Tibial artery (tissue), 4 donors: ENCODE measurements at regions not wholly inside any gene's neighbourhood (a gene's known extent, or its start where the extent isn't known, plus 50 kb on each side); places are given as distances from the start of the nearest gene placed in this dataset.

ENCODE experiments used
- DNase-seq, 2 donors: peaks; one replicate each; pipeline ENCODE4 v3.0.0-alpha.2; 2019
- H3K27ac ChIP-seq, 2 donors: fragments of 200-600 bp; sonication (generic) in 1 of 2; 1 replicate in 1 of 2; 2 replicates in 1 of 2; pipeline ENCODE4 v1.5.1; 2018 to 2019; ENCODE audit warnings: mild to moderate bottlenecking in 1 of 2
- H3K27me3 ChIP-seq, 2 donors: fragments of 200-600 bp; sonication (generic) in 1 of 2; one replicate each; pipeline versions ENCODE4 v1.5.1 to v1.6.0; 2016 to 2019
- H3K36me3 ChIP-seq, 3 donors: fragments of 200-600 bp; sonication (generic) in 2 of 3; one replicate each; pipeline ENCODE4 v1.5.1; 2016 to 2019; ENCODE audit warnings: mild to moderate bottlenecking in 2 of 3
- H3K4me1 ChIP-seq, 4 donors: fragments of 200-600 bp; sonication (generic) in 2 of 4; 1 replicate in 3 of 4; 2 replicates in 1 of 4; pipeline ENCODE4 v1.5.1; 2016 to 2019
- H3K4me3 ChIP-seq, 2 donors: fragments of 200-600 bp; sonication (generic) in 1 of 2; 1 replicate in 1 of 2; 2 replicates in 1 of 2; pipeline ENCODE4 v1.5.1; 2018 to 2019; ENCODE audit warnings: mild to moderate bottlenecking in 2 of 2
- H3K9me3 ChIP-seq, 3 donors: fragments of 200-600 bp; sonication (generic) in 1 of 3; one replicate each; pipeline ENCODE4 v1.5.1; 2016 to 2019
- intact Hi-C: fragments of 100-400 bp; cut with DNase I; formaldehyde crosslinking; loops from one replicate; pipeline ENCODE4 v1.15.0; 2023; ENCODE audit warnings: low total_unique reads
- TF ChIP-seq, protein P1 (sequence below), 2 experiments: fragments of 200-600 bp in 1 of 2; fragments of 450-650 bp in 1 of 2; IDR thresholded peaks; one replicate each; pipeline ENCODE4 v1.5.1; 2017 to 2019; ENCODE audit warnings: antibody characterized with exemption in 2 of 2, mild to moderate bottlenecking in 1 of 2, moderate library complexity in 1 of 2

DNA sequence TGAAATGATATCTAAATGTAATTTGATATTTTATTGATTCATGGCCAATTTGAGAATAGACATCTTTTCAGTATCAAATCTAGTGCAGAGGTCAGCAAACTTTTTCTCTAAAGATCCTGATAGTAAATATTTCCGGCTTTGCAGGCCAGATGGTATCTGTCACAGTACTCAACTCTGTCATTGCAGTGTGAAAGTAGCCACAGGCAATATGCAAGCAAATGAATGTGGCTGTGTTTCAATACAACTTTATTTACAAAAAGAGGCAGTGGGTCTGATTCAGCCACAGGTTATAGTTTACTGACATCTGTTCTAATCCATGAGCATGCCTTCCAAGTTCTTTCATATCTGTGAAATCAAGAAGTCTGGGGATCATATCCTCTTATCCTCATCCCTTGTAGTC lies 221.2 kb downstream of the PRDM2 start:
- peaks cover 0 to 5% of the 10 kb centered on the region in 2 donors for H3K27me3 ChIP-seq
- no peak for DNase-seq
- H3K4me1 ChIP-seq = peaks cover 0 to 6% (median 0%) of the 10 kb centered on the region in 4 donors
- TF ChIP-seq, protein P1, sequence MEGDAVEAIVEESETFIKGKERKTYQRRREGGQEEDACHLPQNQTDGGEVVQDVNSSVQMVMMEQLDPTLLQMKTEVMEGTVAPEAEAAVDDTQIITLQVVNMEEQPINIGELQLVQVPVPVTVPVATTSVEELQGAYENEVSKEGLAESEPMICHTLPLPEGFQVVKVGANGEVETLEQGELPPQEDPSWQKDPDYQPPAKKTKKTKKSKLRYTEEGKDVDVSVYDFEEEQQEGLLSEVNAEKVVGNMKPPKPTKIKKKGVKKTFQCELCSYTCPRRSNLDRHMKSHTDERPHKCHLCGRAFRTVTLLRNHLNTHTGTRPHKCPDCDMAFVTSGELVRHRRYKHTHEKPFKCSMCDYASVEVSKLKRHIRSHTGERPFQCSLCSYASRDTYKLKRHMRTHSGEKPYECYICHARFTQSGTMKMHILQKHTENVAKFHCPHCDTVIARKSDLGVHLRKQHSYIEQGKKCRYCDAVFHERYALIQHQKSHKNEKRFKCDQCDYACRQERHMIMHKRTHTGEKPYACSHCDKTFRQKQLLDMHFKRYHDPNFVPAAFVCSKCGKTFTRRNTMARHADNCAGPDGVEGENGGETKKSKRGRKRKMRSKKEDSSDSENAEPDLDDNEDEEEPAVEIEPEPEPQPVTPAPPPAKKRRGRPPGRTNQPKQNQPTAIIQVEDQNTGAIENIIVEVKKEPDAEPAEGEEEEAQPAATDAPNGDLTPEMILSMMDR (IDR thresholded peaks at IDR 0.05) = no peak
- no peak overlapping the region for H3K27ac ChIP-seq
- peaks cover 0 to 6% (median 0%) of the 10 kb centered on the region in 3 donors for H3K9me3 ChIP-seq
- intact Hi-C loops = no loop called here
- no peak overlapping the region for H3K4me3 ChIP-seq
- no peaks in the 10 kb centered on the region for H3K36me3 ChIP-seq

DNA sequence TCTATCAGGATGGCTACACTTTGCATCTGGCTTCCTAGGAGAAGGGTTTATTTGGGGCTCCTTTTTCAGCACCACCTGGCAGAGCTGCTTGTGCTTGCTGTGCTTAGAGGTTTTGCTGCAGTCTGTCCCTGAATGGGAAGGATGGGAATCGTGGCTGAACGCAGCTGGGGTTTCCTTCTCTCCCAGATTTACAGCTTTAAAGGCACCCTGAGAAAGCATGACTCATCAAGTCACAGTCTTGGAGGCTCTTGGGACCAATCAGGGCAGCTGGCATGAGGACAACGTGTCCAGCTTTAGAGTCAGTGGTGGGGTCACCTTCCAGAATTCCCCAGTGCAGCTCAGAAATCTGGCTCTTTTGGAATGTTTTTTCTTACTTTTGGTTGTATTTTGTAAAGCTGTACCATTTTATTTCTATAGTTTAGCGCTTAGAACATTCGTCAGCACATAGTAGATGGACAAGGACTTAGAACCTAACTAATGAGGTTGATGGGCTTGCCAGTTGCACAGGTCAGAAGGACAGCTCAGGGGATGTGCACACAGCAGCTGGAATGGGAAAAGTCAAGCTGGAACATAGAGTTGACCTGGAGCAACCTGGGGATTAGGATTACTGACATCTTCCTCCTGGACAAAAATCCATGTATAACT lies 222.6 kb downstream of the PRDM2 start:
- Histone ChIP-seq H3K27ac (no peak overlapping the region), H3K4me1 (peaks cover 0 to 6% (median 0%) of the 10 kb centered on the region in 4 donors), H3K9me3 (peaks cover 0 to 6% (median 0%) of the 10 kb centered on the region in 3 donors), H3K36me3 (no peaks in the 10 kb centered on the region), H3K27me3 (peaks cover 0 to 5% of the 10 kb centered on the region in 2 donors), H3K4me3 (no peak overlapping the region)
- TF ChIP-seq, protein P1 (IDR thresholded peaks at IDR 0.05) = no peak
- DNase-seq = no peak
- intact Hi-C loops = no loop called here

DNA sequence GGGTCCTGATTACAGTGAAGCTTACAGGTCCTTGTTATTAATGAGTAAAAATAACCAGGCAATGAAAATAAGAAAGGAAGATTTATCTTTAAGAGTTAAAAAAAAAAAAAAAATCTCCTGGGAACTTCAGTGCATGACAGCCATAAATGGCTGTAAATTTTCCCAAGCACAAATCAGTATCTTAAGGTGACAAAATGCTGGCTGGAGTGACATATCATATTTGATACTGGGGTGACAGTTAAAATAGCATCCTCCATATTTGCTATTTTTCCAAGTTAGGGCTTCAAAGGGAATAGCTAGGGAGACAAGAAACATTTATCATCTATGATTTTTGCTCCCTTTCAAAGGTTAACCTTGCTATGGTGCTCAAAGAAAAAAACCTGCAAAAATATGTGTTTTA lies 226.6 kb downstream of the PRDM2 start:
- TF ChIP-seq, protein P1 (IDR thresholded peaks at IDR 0.05) = no peak
- Histone ChIP-seq H3K9me3 (no peaks in the 10 kb centered on the region), H3K27ac (no peak overlapping the region), H3K4me1 (peaks cover 0 to 6% (median 0%) of the 10 kb centered on the region in 4 donors), H3K36me3 (no peaks in the 10 kb centered on the region), H3K27me3 (peaks cover 0 to 12% of the 10 kb centered on the region in 2 donors), H3K4me3 (no peak overlapping the region)
- DNase-seq = no peak
- intact Hi-C loops = no loop called here

DNA sequence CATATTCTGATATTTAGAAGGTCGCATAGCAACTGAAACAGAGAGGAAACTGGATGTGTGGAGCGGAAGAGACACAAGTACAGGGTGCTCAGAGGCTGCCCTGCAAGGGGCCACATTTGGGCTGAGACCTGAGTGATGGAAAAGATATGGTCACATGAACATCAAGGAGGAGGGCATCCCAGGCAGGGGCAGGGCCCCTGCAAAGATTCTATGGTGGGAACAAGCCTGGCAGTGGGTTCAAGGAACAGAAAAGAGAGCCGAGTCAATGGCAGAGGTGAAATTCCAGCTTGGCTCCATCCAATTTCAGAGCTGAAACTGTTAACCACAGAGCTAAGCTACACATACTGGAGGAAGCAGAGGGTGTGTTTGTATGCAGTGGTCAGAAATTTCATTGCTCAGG lies 227.7 kb downstream of the PRDM2 start:
- peaks cover 0 to under 1% (median 0%) of the 10 kb centered on the region in 4 donors for H3K4me1 ChIP-seq
- H3K27ac ChIP-seq = no peak overlapping the region
- H3K9me3 ChIP-seq = no peaks in the 10 kb centered on the region
- intact Hi-C loops = no loop called here
- TF ChIP-seq, protein P1 (IDR thresholded peaks at IDR 0.05) = no peak
- DNase-seq = no peak
- H3K27me3 ChIP-seq = peaks cover 0 to 12% of the 10 kb centered on the region in 2 donors
- no peak overlapping the region for H3K4me3 ChIP-seq
- no peaks in the 10 kb centered on the region for H3K36me3 ChIP-seq

DNA sequence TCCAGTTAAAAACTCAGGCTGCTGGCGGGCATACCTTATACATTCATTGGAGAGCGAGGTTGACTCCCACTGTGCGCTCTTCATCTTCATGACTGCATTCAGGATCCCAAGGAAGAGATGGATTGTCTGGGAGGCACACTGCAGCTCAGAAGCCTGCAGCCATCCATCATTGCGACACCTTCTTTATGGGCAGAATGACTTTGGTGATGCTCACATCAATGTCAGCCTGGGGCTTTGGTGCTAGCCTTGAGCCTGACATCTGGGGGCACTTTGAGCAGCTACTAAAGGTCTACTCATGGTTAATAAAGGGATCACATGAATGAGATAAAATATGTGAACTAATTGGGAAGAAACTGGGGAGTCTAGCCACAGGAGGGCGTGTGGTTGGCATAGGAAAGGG lies 229.3 kb downstream of the PRDM2 start:
- Histone ChIP-seq H3K4me1 (no peaks in the 10 kb centered on the region), H3K27me3 (peaks cover 0 to 12% of the 10 kb centered on the region in 2 donors), H3K27ac (no peak overlapping the region), H3K36me3 (no peaks in the 10 kb centered on the region), H3K9me3 (no peaks in the 10 kb centered on the region), H3K4me3 (no peak overlapping the region)
- intact Hi-C loops = no loop called here
- no peak for DNase-seq
- TF ChIP-seq, protein P1 (IDR thresholded peaks at IDR 0.05) = no peak
